ENCODE measurements at regions not wholly inside any gene's neighbourhood (a gene's known extent, or its start where the extent isn't known, plus 50 kb on each side); places are given as distances from the start of the nearest gene placed in this dataset.

DNA sequence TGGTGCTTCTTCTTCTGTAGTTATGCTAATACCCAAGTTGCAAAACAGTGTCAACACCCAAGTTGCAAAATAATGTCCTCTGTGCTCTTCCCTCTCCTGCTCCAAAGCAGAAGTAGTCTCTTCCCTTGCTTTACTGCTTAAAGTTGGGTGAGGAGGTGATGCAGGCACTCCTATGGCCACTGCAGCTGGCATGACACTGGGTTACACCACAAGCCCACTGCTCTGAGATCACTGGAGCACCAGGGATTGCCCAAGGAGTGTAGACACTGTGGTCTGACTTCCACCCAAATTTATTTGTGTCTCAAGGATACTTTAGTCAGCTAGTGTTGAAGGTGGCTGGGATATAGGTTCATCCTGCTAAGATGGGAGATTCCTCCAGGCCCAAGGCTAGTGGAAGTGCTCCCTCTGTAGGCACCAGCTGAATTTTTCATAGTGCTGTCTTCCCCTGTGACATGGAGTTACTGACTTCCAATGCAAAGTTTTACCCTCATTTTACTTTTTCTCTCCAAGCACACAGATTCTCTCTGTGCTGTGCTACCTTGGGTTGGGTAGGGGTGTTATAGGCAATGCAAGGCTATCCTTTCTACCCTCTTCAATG is 196.2 kb upstream of the TENT5D start:
- TF ChIP-seq, protein P1, sequence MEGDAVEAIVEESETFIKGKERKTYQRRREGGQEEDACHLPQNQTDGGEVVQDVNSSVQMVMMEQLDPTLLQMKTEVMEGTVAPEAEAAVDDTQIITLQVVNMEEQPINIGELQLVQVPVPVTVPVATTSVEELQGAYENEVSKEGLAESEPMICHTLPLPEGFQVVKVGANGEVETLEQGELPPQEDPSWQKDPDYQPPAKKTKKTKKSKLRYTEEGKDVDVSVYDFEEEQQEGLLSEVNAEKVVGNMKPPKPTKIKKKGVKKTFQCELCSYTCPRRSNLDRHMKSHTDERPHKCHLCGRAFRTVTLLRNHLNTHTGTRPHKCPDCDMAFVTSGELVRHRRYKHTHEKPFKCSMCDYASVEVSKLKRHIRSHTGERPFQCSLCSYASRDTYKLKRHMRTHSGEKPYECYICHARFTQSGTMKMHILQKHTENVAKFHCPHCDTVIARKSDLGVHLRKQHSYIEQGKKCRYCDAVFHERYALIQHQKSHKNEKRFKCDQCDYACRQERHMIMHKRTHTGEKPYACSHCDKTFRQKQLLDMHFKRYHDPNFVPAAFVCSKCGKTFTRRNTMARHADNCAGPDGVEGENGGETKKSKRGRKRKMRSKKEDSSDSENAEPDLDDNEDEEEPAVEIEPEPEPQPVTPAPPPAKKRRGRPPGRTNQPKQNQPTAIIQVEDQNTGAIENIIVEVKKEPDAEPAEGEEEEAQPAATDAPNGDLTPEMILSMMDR (IDR thresholded peaks at IDR 0.05; ENCODE audit: low read depth, low read length, missing control alignments), result no peak
- no peak for DNase-seq (ENCODE audit: low read depth)
- in situ Hi-C loops (cut with HindIII; ENCODE audit: low sequenced_read_pairs), result no loop called here
- H3K4me3 ChIP-seq (ENCODE audit: low read depth, low read length), result no peak overlapping the region

DNA sequence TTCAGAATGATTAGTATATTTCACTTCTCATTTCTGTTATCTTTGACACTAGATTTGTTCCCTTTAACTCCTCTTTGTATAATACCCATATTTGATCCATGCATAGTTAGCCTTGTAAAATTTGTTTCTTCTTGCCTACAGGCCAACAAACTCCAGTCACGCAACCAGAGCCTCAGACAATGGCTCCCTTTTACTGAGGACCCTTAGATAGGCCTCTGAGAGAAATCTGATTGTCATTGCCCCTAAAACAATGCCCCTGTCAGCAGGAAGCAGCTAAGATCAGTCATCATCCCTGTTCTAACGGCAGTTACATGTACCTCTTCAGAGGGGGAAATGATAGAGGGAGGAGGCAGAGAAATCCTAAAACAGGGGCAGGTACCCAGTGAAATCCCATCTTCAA is 190.6 kb upstream of the TENT5D start:
- H3K4me3 ChIP-seq (ENCODE audit: low read depth, low read length), result no peak overlapping the region
- TF ChIP-seq, protein P1 (IDR thresholded peaks at IDR 0.05; ENCODE audit: low read depth, low read length, missing control alignments), result no peak
- in situ Hi-C loops (cut with HindIII; ENCODE audit: low sequenced_read_pairs), result no loop called here
- no peak for DNase-seq (ENCODE audit: low read depth)

DNA sequence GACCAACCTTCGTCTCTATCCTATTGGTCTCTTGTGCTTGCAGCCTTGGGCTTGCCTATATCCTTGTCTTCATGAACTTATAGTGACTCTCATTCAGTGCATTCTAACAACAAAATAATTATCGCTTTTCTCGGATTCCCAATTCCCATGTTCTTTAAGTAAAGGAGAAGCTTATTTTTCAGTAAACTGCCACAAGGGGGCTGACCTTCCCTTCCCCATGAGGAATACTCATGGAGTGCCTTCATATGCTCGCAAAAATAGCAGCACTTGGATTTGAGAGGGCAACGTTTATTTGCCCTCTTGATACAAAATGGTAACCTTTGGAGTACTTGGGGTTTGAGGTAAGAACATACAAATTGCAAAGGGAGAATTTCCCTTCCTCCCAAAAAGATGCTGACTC is 183.2 kb upstream of the TENT5D start:
- in situ Hi-C loops (cut with HindIII; ENCODE audit: low sequenced_read_pairs), result no loop called here
- TF ChIP-seq, protein P1 (IDR thresholded peaks at IDR 0.05; ENCODE audit: low read depth, low read length, missing control alignments), result no peak
- DNase-seq (ENCODE audit: low read depth), result no peak
- H3K4me3 ChIP-seq (ENCODE audit: low read depth, low read length), result no peak overlapping the region

DNA sequence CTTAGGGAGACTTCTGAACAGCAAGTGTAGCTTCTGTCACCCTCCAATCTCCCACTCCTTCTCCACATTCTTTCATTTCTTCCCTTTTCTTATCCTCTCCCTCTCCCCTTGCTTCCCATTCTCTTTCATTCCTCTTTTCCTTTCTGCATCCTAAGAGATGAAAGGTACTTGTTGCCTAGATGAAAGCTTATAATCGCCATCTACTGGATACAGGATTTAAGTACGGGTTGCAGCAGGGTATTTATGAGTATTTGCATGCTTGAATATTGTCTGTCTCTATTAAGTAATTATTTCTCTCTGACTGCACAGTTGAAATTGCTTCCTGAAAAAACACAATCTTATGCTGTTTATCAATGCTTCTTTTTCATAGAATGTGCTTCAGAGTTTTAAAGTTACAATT is 174.0 kb upstream of the TENT5D start:
- DNase-seq (ENCODE audit: low read depth), result no peak
- TF ChIP-seq, protein P1 (IDR thresholded peaks at IDR 0.05; ENCODE audit: low read depth, low read length, missing control alignments), result no peak
- in situ Hi-C loops (cut with HindIII; ENCODE audit: low sequenced_read_pairs), result no loop called here
- no peak overlapping the region for H3K4me3 ChIP-seq (ENCODE audit: low read depth, low read length)

DNA sequence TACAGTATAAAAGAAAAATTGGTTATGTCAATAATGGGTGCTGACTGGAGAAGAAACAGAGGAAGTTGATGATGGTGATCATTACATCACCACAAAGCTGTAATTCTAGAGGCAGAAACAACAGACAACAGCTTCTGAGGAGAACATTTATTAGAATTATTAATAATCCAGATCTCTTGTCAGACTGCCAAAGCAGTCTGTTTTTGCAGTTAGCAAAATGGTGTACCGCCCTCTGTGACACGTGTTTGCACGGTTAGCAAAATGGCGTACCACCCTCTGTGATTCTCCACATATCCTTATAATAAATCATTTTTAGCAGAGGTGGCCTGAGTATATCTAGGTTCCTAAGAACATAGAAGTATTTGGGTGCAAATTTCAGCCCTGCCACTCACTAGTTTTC is 154.0 kb upstream of the TENT5D start:
- in situ Hi-C loops (cut with HindIII; ENCODE audit: low sequenced_read_pairs), result no loop called here
- no peak for DNase-seq (ENCODE audit: low read depth)
- TF ChIP-seq, protein P1 (IDR thresholded peaks at IDR 0.05; ENCODE audit: low read depth, low read length, missing control alignments), result no peak
- no peak overlapping the region for H3K4me3 ChIP-seq (ENCODE audit: low read depth, low read length)

DNA sequence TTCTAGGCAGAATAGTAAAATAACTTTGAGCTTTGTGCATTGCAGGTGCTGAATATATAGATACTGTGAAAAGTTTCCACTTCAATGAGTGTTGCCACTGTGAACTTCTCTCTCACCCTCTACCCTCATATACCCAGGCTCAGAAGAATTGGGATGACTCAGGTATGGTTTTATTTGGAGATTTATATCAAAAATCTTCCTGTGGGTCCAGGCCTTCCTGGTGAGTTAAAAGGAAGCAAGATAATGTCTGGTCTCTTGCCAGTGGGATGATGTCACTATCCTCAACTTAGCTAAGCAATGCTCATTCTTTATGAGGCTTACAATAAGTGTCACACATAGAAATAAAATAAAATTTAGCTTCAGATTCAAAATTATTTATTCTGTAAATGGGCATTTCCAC is 153.3 kb upstream of the TENT5D start:
- in situ Hi-C loops (cut with HindIII; ENCODE audit: low sequenced_read_pairs), result no loop called here
- no peak overlapping the region for H3K4me3 ChIP-seq (ENCODE audit: low read depth, low read length)
- no peak for DNase-seq (ENCODE audit: low read depth)
- TF ChIP-seq, protein P1 (IDR thresholded peaks at IDR 0.05; ENCODE audit: low read depth, low read length, missing control alignments), result no peak
